HCT116 (cell line): ENCODE measurements at regions not wholly inside any gene's neighbourhood (a gene's known extent, or its start where the extent isn't known, plus 50 kb on each side); places are given as distances from the start of the nearest gene placed in this dataset.

Source experiments
- ATAC-seq: fragments of 200-7000 bp; cut with Tn5 transposase; 2 replicates; pipeline ENCODE4 v1.9.1; 2020; ENCODE audit warnings: mild to moderate bottlenecking, moderate library complexity
- BruUV-seq: library from RNA; stranded (reverse); fragments of 400-500 nt; replicated peaks from 2 replicates; lab custom pipeline; 2021; lab: Mats Ljungman, UMichigan
- CTCF ChIA-PET: fragments of 300-600 bp; sonication (Branson Sonifier 250); formaldehyde crosslinking; loops from one replicate; lab custom pipeline; 2021; ENCODE audit warnings: antibody characterized with exemption; lab: Charles Lee
- POLR2A ChIA-PET: fragments of 300-600, 350-600 bp; sonication (Branson Sonifier 250); formaldehyde crosslinking; loops from one replicate; lab custom pipeline; 2021; ENCODE audit warnings: antibody characterized with exemption; lab: Charles Lee
- RAD21 ChIA-PET, 2 experiments: fragments of 300-600 bp; sonication (Branson Sonifier 250); formaldehyde crosslinking; loops; one replicate each; lab custom pipeline; 2023; ENCODE audit warnings: low total read pairs in 2 of 2; ENCODE audit not compliant: uncharacterized antibody in 2 of 2, unreplicated experiment in 2 of 2, low non-redundant PET in 1 of 2; lab: Charles Lee
- DNase-seq: peaks from one replicate; pipeline ENCODE4 v3.0.0-alpha.2; 2010; ENCODE audit warnings: low read depth, low spot score
- H2AFZ ChIP-seq: fragments of 200-600 bp; shearing (Covaris generic), sonication (generic); 2 replicates; pipeline ENCODE4 v1.6.1; 2017; ENCODE audit warnings: low read depth, mixed run types, mixed read lengths, antibody characterized with exemption, low read length; ENCODE audit not compliant: poor library complexity, severe bottlenecking
- H3K27ac ChIP-seq: 2 replicates; pipeline ENCODE4 v1.5.1; 2012; ENCODE audit warnings: low read depth, low read length
- H3K27me3 ChIP-seq: fragments of 200-600 bp; sonication (generic); 2 replicates; pipeline ENCODE4 v1.6.1; 2016; ENCODE audit warnings: mixed run types, low read length, mixed read lengths; ENCODE audit not compliant: insufficient read depth
- H3K36me3 ChIP-seq, 2 experiments: fragments of 200-500 bp in 1 of 2; fragments of 200-600 bp in 1 of 2; sonication (Bioruptor generic) in 1 of 2; sonication (generic) in 1 of 2; 2 replicates each; pipeline versions ENCODE4 v1.5.1 to v1.6.1; 2014 to 2016; ENCODE audit warnings: low read length in 2 of 2, inconsistent platforms in 1 of 2, mixed read lengths in 1 of 2, mixed run types in 1 of 2; ENCODE audit not compliant: insufficient read depth in 2 of 2, control insufficient read depth in 1 of 2
- H3K4me1 ChIP-seq, 2 experiments: fragments of 200-600 bp in 1 of 2; sonication (generic) in 1 of 2; 2 replicates each; pipeline versions ENCODE4 v1.5.1 to v1.6.1; 2012 to 2017; ENCODE audit warnings: low read length in 2 of 2, inconsistent platforms in 1 of 2, mild to moderate bottlenecking in 1 of 2, mixed read lengths in 1 of 2, mixed run types in 1 of 2, moderate library complexity in 1 of 2; ENCODE audit not compliant: insufficient read depth in 2 of 2, control insufficient read depth in 1 of 2
- H3K4me2 ChIP-seq: fragments of 200-600 bp; sonication (generic); 2 replicates; pipeline ENCODE4 v1.6.1; 2017; ENCODE audit warnings: mixed run types, low read length, mixed read lengths
- H3K4me3 ChIP-seq, 2 experiments: fragments of 200-600 bp in 1 of 2; sonication (generic) in 1 of 2; replicated peaks in 1 of 2; 2 replicates each; pipeline ENCODE4 v1.5.1; 2011 to 2016; ENCODE audit warnings: low read length in 2 of 2, control low read depth in 1 of 2, low read depth in 1 of 2, mild to moderate bottlenecking in 1 of 2, mixed read lengths in 1 of 2, mixed run types in 1 of 2
- H3K79me2 ChIP-seq: fragments of 200-600 bp; sonication (generic); 2 replicates; pipeline ENCODE4 v1.6.1; 2017; ENCODE audit warnings: mild to moderate bottlenecking, mixed run types, low read length, moderate library complexity, mixed read lengths; ENCODE audit not compliant: insufficient read depth
- H3K9ac ChIP-seq: fragments of 200-600 bp; sonication (generic); 2 replicates; pipeline ENCODE4 v1.6.1; 2016; ENCODE audit warnings: low read length, mixed read lengths
- H3K9me2 ChIP-seq: fragments of 200-600 bp; sonication (generic), shearing (Covaris generic); 2 replicates; pipeline ENCODE4 v1.6.1; 2017; ENCODE audit warnings: mixed run types, mild to moderate bottlenecking, moderate library complexity; ENCODE audit not compliant: insufficient read depth
- H3K9me3 ChIP-seq, 2 experiments: fragments of 200-500 bp in 1 of 2; fragments of 200-600 bp in 1 of 2; sonication (Bioruptor generic) in 1 of 2; sonication (generic) in 1 of 2; 2 replicates each; pipeline ENCODE4 v1.6.1; 2014 to 2017; ENCODE audit warnings: low read length in 2 of 2, mixed read lengths in 2 of 2, inconsistent platforms in 1 of 2, low read depth in 1 of 2, mild to moderate bottlenecking in 1 of 2, mixed run types in 1 of 2, moderate library complexity in 1 of 2; ENCODE audit not compliant: control insufficient read depth in 1 of 2, insufficient read depth in 1 of 2
- H4K20me1 ChIP-seq: fragments of 200-600 bp; sonication (generic), shearing (Covaris generic); 2 replicates; pipeline ENCODE4 v1.6.1; 2017; ENCODE audit warnings: mixed run types, mild to moderate bottlenecking, moderate library complexity; ENCODE audit not compliant: insufficient read depth
- CEBPB ChIP-seq: IDR thresholded peaks from 2 replicates; pipeline ENCODE4 v1.6.1; 2012; ENCODE audit warnings: low read depth
- EZH2 ChIP-seq: fragments of 200-600 bp; sonication (generic); IDR thresholded peaks from 2 replicates; pipeline ENCODE4 v1.6.1; 2017; ENCODE audit warnings: antibody characterized with exemption, mixed run types
- SRF ChIP-seq: IDR thresholded peaks from 2 replicates; pipeline ENCODE4 v1.6.1; 2012; ENCODE audit warnings: low read depth
- intact Hi-C: fragments of 100-400 bp; cut with micrococcal nuclease; formaldehyde crosslinking; loops from 2 replicates; pipeline ENCODE4 v1.10.0; 2022
- TF ChIP-seq, protein P1 (sequence below): IDR thresholded peaks from 2 replicates; pipeline ENCODE4 v1.6.1; 2012

GRCh38 chr5:170445936-170446335 is 56.8 kb upstream of the KCNMB1 start:
- TF ChIP-seq EZH2 (no peak), SRF (no peak)
- Histone ChIP-seq H3K4me3 (no peak overlapping the region), H3K4me2 (no peak overlapping the region), H3K9me2 (no peaks in the 10 kb centered on the region), H3K4me1 (no peaks in the 10 kb centered on the region), H3K79me2 (no peaks in the 10 kb centered on the region), H3K9ac (no peak overlapping the region), H3K9me3 (no peaks in the 10 kb centered on the region), H3K27ac (no peak overlapping the region), H3K27me3 (peaks cover 9% of the 10 kb centered on the region; the same call in 1 of the 2 replicates), H2AFZ (no peak overlapping the region), H3K36me3 (no peaks in the 10 kb centered on the region), H4K20me1 (no peaks in the 10 kb centered on the region)
- POLR2A ChIA-PET, result no interaction called here
- CTCF ChIA-PET, result no interaction called here
- no TSS peak for BruUV-seq
- intact Hi-C loops, result no loop called here
- RAD21 ChIA-PET, result no interaction called here
- no peak for ATAC-seq
- no peak for DNase-seq

DNA sequence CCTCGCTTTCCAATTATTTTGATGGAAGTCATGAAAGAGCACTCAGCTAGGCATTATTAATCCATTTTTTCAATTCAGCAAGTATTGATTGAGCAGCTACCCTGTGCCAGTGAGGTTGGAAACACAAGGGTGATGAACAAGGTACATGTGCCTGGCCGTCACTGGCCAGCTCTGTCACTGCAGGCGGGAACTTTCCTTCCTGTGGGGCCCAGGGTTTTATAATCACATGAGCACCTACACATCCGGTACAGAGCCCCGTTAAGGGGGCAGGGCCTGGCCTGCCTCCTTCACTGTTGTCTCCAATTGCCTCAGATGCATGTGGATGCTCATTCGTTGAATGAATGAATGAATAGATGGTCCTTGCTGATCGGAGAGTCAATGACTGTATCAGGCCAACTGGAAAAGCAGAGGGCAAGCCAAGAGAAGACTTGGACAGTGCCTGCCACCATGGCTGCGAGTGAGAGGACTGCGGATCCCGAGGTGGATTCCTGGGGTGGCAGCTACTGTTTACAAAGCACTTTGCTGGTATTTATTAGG is 55.9 kb upstream of the KCNMB1 start:
- TF ChIP-seq CEBPB (no peak), EZH2 (no peak)
- TF ChIP-seq, protein P1, sequence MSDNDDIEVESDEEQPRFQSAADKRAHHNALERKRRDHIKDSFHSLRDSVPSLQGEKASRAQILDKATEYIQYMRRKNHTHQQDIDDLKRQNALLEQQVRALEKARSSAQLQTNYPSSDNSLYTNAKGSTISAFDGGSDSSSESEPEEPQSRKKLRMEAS, result no peak
- H3K9me3 ChIP-seq, result no peaks in the 10 kb centered on the region
- no peak overlapping the region for H3K4me3 ChIP-seq
- no peaks in the 10 kb centered on the region for H3K36me3 ChIP-seq
- intact Hi-C loops, result no loop called here
- ChIA-PET RAD21 (no interaction called here), CTCF (no interaction called here), POLR2A (no interaction called here)
- no peak overlapping the region for H2AFZ ChIP-seq
- H3K4me1 ChIP-seq, result no peaks in the 10 kb centered on the region
- H3K9me2 ChIP-seq, result no peaks in the 10 kb centered on the region
- H3K79me2 ChIP-seq, result no peaks in the 10 kb centered on the region
- no peak overlapping the region for H3K9ac ChIP-seq
- no peak overlapping the region for H3K27ac ChIP-seq
- peaks cover 9% of the 10 kb centered on the region; the same call in 1 of the 2 replicates for H3K27me3 ChIP-seq
- DNase-seq (no peak), ATAC-seq (no peak)
- BruUV-seq, result no TSS peak
- H3K4me2 ChIP-seq, result no peak overlapping the region
- H4K20me1 ChIP-seq, result no peaks in the 10 kb centered on the region
